ENCODE measurements at regions not wholly inside any gene's neighbourhood (a gene's known extent, or its start where the extent isn't known, plus 50 kb on each side); places are given as distances from the start of the nearest gene placed in this dataset.

- no peak for DNase-seq (ENCODE audit: low read depth in 4 of 4, low spot score in 3 of 4)
Observed at GRCh38 chr1:83110156-83110555, 888.8 kb downstream of the TTLL7 start.

DNA sequence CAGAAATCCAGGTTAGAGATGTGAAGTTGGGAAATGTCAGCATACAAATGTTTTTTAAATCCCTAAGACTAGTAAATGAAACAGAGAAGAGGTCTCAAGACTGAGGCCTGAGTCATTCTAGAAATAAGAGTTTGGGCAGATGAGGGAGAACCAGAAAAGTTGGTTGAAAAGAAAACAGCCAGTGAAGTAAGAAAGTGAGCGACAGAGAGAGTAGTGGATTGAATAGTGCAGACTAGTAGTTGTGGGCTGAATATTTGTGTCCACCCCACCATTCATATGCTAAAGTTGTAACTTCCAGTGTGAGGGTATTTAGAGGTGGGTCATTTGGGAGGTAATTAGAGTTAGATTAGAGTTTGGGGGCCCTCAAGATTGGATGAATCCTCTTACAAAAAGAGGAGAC, 889.2 kb downstream of the TTLL7 start:
- DNase-seq (ENCODE audit: low read depth in 4 of 4, low spot score in 3 of 4): no peak

DNA sequence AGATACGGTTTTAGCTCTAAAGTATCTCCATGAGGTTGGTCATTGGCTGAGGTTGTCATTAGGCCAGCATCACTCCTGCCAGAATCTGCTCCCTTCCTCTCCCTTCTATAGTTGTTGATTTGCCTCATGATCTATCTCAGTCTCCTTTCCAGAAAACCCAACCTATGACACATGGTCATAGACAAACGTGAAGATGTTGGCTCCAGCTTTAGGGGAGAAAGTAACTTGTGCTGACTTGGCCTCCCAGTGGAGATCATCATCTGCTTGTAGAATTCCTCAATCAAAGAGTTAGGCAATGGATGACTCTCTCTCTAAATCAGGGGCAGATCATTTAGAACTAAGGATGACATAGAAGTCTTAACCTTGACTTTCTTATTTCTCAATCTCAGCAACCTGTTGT, 894.4 kb downstream of the TTLL7 start:
- no peak for DNase-seq (ENCODE audit: low read depth in 4 of 4, low spot score in 3 of 4)

- no peak for DNase-seq (ENCODE audit: low read depth in 4 of 4, low spot score in 3 of 4)
Observed at GRCh38 chr1:83103341-83103740, 895.6 kb downstream of the TTLL7 start.

- DNase-seq (ENCODE audit: low read depth in 4 of 4, low spot score in 3 of 4): no peak
Observed at GRCh38 chr1:83102630-83103071, 896.3 kb downstream of the TTLL7 start.

DNA sequence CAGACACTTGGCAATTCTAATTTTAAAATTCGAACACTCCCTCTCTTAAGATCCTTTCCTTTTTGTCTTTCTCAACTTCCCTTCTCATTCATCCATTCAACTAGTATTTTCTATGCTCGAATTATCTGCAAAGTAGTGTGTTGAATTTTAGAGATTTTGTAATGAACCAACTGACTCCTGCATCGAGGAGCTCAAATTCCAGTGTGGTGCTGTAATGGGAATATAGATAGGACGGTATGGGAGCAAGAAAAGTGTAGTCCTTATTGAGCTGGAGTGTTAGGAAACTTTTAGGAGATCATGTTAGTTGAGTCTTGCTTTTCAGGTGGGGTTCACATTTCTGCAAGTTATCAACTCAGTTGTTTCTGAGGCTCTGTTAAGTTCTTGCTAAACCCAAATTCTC, 897.5 kb downstream of the TTLL7 start:
- no peak for DNase-seq (ENCODE audit: low read depth in 4 of 4, low spot score in 3 of 4)

DNA sequence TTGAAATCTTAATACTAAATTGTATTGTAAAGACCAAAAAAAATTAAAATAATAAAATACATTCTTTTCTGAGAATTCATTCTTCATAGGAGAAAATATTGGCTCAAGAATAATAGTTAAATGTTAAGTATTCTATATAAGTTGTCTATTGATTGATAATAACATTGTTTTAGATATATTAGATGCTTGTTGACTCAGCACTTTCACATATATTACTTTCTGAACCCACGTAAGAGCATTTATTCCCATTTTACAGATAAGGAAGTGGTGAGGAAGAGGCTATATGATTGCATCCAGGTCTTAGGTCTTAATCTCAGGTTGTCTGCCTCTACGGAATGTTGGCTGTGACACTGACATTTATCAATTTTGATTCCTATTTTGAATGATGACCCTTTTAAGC, 898.8 kb downstream of the TTLL7 start:
- no peak for DNase-seq (ENCODE audit: low read depth in 4 of 4, low spot score in 3 of 4)

GRCh38 chr1:83098791-83099190, 900.1 kb downstream of the TTLL7 start:
- no peak for DNase-seq (ENCODE audit: low read depth in 4 of 4, low spot score in 3 of 4)

- DNase-seq (ENCODE audit: low read depth in 4 of 4, low spot score in 3 of 4): no peak
Observed at GRCh38 chr1:83098131-83098530, 900.8 kb downstream of the TTLL7 start.

GRCh38 chr1:83097715-83098114, 901.2 kb downstream of the TTLL7 start:
- DNase-seq (ENCODE audit: low read depth in 4 of 4, low spot score in 3 of 4): no peak

DNA sequence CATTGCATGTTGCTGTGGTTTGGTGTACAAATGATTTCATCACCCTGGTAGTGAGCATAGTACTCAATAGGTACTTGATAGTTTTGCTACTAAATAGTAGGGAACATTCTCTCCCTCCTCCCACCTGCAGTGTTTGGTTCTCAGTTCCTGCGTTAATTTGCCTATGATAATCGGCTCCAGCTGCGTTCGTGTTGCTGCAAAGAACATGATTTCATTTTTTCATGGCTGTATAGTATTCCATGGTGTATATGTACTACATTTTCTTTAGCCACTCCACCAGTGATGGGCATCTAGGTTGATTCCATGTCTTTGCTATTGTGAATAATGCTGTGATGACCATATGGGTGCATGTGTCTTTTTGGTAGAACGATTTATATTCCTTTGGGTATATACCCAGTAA, 903.4 kb downstream of the TTLL7 start:
- DNase-seq (ENCODE audit: low read depth in 4 of 4, low spot score in 3 of 4): no peak

GRCh38 chr1:83090195-83090594, 908.7 kb downstream of the TTLL7 start:
- DNase-seq (ENCODE audit: low read depth in 4 of 4, low spot score in 3 of 4): no peak

GRCh38 chr1:83087851-83088250, 911.1 kb downstream of the TTLL7 start:
- DNase-seq (ENCODE audit: low read depth in 4 of 4, low spot score in 3 of 4): no peak

GRCh38 chr1:83086986-83087512, 911.9 kb downstream of the TTLL7 start:
- DNase-seq (ENCODE audit: low read depth in 4 of 4, low spot score in 3 of 4): no peak

- DNase-seq (ENCODE audit: low read depth in 4 of 4, low spot score in 3 of 4): no peak
Observed at GRCh38 chr1:83086346-83086745, 912.6 kb downstream of the TTLL7 start.

DNA sequence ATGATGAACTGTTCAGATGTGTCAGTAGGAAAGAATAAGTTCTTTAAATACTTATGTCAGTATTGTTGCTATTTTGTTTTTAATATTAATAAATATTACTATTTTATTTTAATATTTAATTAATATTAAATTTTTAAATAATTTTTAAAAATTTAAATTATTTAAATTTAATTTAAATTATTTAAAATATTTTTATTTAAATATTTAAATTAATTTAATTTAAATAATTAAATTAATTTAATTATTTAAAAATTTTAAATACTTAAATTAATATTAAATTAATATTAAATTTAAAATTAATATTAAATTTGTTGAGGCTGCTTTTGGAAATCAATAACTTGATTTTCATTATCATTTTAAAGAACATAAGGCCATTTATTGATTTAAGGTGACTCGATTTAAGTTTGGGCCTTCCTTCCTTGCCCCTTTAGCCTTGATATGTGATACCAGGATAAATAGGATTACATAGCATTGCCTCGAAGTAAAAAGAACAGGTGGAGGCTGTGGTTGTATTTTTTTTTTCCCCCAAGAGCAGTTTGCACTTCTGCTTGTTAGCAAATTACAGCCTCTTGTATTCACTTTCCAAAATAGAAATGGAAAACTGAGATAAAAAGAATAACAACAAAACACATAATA, 915.2 kb downstream of the TTLL7 start:
- DNase-seq (ENCODE audit: low read depth in 4 of 4, low spot score in 3 of 4): no peak

GRCh38 chr1:83077411-83077810, 921.5 kb downstream of the TTLL7 start:
- no peak for DNase-seq (ENCODE audit: low read depth in 4 of 4, low spot score in 3 of 4)

DNA sequence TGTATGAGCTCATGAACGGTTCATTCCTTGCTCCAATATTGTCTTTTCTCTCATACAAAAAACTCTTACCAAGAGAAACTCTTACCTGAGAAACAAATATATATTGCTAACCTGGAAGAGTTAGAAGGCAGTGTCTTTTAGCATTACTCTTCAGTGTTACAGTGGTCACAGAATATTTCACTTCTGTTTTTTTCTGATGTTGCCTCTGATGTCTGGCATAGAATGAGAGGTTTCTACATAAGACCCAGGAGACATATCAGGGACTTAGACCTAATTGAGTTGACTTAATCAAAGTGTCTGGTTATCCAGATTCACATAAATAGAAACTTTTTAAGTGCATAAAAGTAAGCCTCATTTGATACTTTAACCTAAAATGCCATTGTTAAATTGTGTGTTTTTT, 923.8 kb downstream of the TTLL7 start:
- no peak for DNase-seq (ENCODE audit: low read depth in 4 of 4, low spot score in 3 of 4)

DNA sequence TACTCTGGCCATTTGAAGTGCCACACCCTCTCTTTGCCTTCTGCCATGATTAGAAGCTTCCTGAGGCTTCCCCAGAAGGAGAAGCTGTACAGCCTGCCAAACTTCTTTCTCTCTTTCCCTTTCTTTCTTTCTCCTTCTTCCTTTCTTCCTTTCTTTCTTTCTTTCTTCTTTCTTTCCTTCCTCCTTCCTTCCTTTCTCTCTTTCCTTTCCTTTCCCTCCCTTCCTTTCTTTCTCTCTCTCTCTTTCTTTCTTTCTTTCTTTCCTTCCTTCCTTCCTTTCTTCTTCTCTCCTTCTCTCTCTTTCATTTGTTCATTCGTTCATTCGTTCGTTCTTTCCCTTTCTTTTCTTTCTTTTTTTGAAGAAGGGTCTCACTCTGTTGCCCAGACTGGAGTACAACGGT, 931.0 kb downstream of the TTLL7 start:
- no peak for DNase-seq (ENCODE audit: low read depth in 4 of 4, low spot score in 3 of 4)

DNA sequence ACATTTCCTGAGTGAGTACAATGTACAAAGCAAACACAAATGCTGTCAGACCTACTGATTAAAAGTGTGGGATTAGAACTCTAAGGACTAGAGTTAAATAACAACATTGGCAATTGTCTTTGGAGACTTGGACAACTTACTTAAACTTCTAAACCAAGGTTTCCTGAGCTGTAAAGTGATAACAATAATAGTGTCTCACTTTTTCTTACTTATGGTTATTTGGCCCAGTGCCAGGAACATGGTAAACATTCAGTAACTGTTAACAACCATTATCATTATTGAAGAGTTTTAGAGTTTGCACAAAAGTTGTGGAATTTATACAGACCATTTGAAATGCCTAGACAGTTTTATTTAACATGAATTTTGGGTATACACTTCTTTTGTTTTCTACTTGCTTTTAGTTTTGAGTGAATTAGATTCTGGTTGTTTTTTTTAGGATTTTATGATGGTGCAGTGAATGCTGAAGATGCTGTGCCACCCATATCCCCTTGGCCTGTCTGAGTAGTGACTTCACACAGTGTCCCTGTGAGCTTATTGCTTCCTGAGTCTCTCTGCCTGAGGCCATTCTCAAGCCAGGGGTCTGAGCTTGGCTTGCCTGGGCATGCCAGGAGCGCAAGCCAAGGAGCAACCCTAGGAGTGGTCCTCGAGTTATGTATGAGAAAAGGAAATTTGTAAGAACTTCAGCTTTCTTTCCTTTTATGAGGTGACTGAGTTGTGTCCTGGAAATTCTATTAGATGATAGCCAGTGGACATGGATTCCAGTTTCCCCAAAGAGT, 932.8 kb downstream of the TTLL7 start:
- DNase-seq (ENCODE audit: low read depth in 4 of 4, low spot score in 3 of 4): no peak

DNA sequence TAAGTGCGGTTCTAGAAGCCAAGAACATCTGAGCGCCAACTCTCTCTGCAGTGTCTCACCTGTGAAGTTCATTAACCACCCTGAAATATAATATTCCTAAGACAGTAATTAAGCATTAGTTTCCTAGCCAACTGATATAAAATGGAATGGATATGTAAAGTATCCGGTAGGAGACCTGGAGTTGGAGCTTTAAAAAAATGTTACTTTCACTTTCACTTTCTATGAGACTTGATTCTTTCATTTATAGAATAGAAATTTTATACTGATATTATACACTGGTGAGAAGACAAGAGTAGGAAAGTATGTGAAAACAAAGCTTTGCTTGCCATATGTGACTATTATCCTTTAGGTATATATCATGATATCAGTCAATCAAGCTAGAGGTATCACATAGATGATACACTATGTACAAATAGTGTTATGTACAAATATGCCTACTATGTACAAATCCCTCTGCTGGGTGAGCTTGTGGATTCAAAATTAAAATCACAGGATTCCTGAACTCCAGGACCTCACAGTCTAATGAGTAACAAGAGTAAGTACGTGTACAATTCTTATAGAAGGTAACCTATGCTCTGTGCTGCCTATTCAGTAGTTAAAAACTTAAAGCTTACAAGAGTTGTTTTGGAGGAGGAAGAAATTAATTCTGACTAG, 934.2 kb downstream of the TTLL7 start:
- no peak for DNase-seq (ENCODE audit: low read depth in 4 of 4, low spot score in 3 of 4)
